ENCODE measurements at regions not wholly inside any gene's neighbourhood (a gene's known extent, or its start where the extent isn't known, plus 50 kb on each side); places are given as distances from the start of the nearest gene placed in this dataset.

GRCh38 chr19:29263305-29264135 is 50.6 kb upstream of the UQCRFS1 start:
- Histone ChIP-seq H3K9me3 (ENCODE audit: control insufficient read depth in 1 of 2, low read length in 2 of 2) (no peaks in the 10 kb centered on the region), H3K27ac (ENCODE audit: low read depth, low read length) (no peak overlapping the region), H3K4me1 (ENCODE audit: control insufficient read depth in 1 of 2, insufficient read depth in 2 of 2, low read length in 2 of 2) (no peaks in the 10 kb centered on the region), H3K4me3 (ENCODE audit: low read depth in 1 of 2, low read length in 2 of 2) (no peak overlapping the region), H3K9ac (ENCODE audit: low read depth in 1 of 2, low read length in 2 of 2) (no peak overlapping the region), H3K36me3 (ENCODE audit: control insufficient read depth in 1 of 2, insufficient read depth in 2 of 2, low read length in 2 of 2) (no peaks in the 10 kb centered on the region), H3K27me3 (ENCODE audit: control insufficient read depth in 1 of 2, insufficient read depth in 2 of 2, low read length in 2 of 2) (peaks cover 0 to 2% of the 10 kb centered on the region in 2 donors)

GRCh38 chr19:29264897-29265296 is 51.9 kb upstream of the UQCRFS1 start:
- Histone ChIP-seq H3K9me3 (ENCODE audit: control insufficient read depth in 1 of 2, low read length in 2 of 2) (no peaks in the 10 kb centered on the region), H3K27ac (ENCODE audit: low read depth, low read length) (no peak overlapping the region), H3K4me1 (ENCODE audit: control insufficient read depth in 1 of 2, insufficient read depth in 2 of 2, low read length in 2 of 2) (no peaks in the 10 kb centered on the region), H3K36me3 (ENCODE audit: control insufficient read depth in 1 of 2, insufficient read depth in 2 of 2, low read length in 2 of 2) (no peaks in the 10 kb centered on the region), H3K4me3 (ENCODE audit: low read depth in 1 of 2, low read length in 2 of 2) (no peak overlapping the region), H3K27me3 (ENCODE audit: control insufficient read depth in 1 of 2, insufficient read depth in 2 of 2, low read length in 2 of 2) (peaks cover 0 to 2% of the 10 kb centered on the region in 2 donors), H3K9ac (ENCODE audit: low read depth in 1 of 2, low read length in 2 of 2) (no peak overlapping the region)

GRCh38 chr19:29265436-29265835 is 52.5 kb upstream of the UQCRFS1 start:
- Histone ChIP-seq H3K4me3 (ENCODE audit: low read depth in 1 of 2, low read length in 2 of 2) (no peak overlapping the region), H3K36me3 (ENCODE audit: control insufficient read depth in 1 of 2, insufficient read depth in 2 of 2, low read length in 2 of 2) (no peaks in the 10 kb centered on the region), H3K9me3 (ENCODE audit: control insufficient read depth in 1 of 2, low read length in 2 of 2) (no peaks in the 10 kb centered on the region), H3K27me3 (ENCODE audit: control insufficient read depth in 1 of 2, insufficient read depth in 2 of 2, low read length in 2 of 2) (peaks cover 0 to 2% of the 10 kb centered on the region in 2 donors), H3K9ac (ENCODE audit: low read depth in 1 of 2, low read length in 2 of 2) (no peak overlapping the region), H3K27ac (ENCODE audit: low read depth, low read length) (no peak overlapping the region), H3K4me1 (ENCODE audit: control insufficient read depth in 1 of 2, insufficient read depth in 2 of 2, low read length in 2 of 2) (no peaks in the 10 kb centered on the region)

- Histone ChIP-seq H3K4me1 (ENCODE audit: control insufficient read depth in 1 of 2, insufficient read depth in 2 of 2, low read length in 2 of 2) (no peaks in the 10 kb centered on the region), H3K4me3 (ENCODE audit: low read depth in 1 of 2, low read length in 2 of 2) (no peak overlapping the region), H3K27me3 (ENCODE audit: control insufficient read depth in 1 of 2, insufficient read depth in 2 of 2, low read length in 2 of 2) (peaks cover 0 to 2% of the 10 kb centered on the region in 2 donors), H3K9ac (ENCODE audit: low read depth in 1 of 2, low read length in 2 of 2) (no peak overlapping the region), H3K9me3 (ENCODE audit: control insufficient read depth in 1 of 2, low read length in 2 of 2) (no peaks in the 10 kb centered on the region), H3K36me3 (ENCODE audit: control insufficient read depth in 1 of 2, insufficient read depth in 2 of 2, low read length in 2 of 2) (no peaks in the 10 kb centered on the region), H3K27ac (ENCODE audit: low read depth, low read length) (no peak overlapping the region)
These were observed 53.0 kb upstream of the UQCRFS1 start for GRCh38 chr19:29266001-29266400.

- Histone ChIP-seq H3K36me3 (ENCODE audit: control insufficient read depth in 1 of 2, insufficient read depth in 2 of 2, low read length in 2 of 2) (no peaks in the 10 kb centered on the region), H3K27me3 (ENCODE audit: control insufficient read depth in 1 of 2, insufficient read depth in 2 of 2, low read length in 2 of 2) (peaks cover 0 to 2% of the 10 kb centered on the region in 2 donors), H3K9ac (ENCODE audit: low read depth in 1 of 2, low read length in 2 of 2) (no peak overlapping the region), H3K27ac (ENCODE audit: low read depth, low read length) (no peak overlapping the region), H3K4me1 (ENCODE audit: control insufficient read depth in 1 of 2, insufficient read depth in 2 of 2, low read length in 2 of 2) (no peaks in the 10 kb centered on the region), H3K4me3 (ENCODE audit: low read depth in 1 of 2, low read length in 2 of 2) (no peak overlapping the region), H3K9me3 (ENCODE audit: control insufficient read depth in 1 of 2, low read length in 2 of 2) (no peaks in the 10 kb centered on the region)
These were observed 53.7 kb upstream of the UQCRFS1 start for GRCh38 chr19:29266603-29267002.

GRCh38 chr19:29267701-29268100 is 54.8 kb upstream of the UQCRFS1 start:
- no peaks in the 10 kb centered on the region for H3K36me3 ChIP-seq (ENCODE audit: control insufficient read depth in 1 of 2, insufficient read depth in 2 of 2, low read length in 2 of 2)
- H3K27me3 ChIP-seq (ENCODE audit: control insufficient read depth in 1 of 2, insufficient read depth in 2 of 2, low read length in 2 of 2) = peaks cover 0 to 2% of the 10 kb centered on the region in 2 donors
- no peak overlapping the region for H3K9ac ChIP-seq (ENCODE audit: low read depth in 1 of 2, low read length in 2 of 2)
- H3K9me3 ChIP-seq (ENCODE audit: control insufficient read depth in 1 of 2, low read length in 2 of 2) = no peaks in the 10 kb centered on the region
- H3K27ac ChIP-seq (ENCODE audit: low read depth, low read length) = no peak overlapping the region
- no peak overlapping the region for H3K4me3 ChIP-seq (ENCODE audit: low read depth in 1 of 2, low read length in 2 of 2)
- no peaks in the 10 kb centered on the region for H3K4me1 ChIP-seq (ENCODE audit: control insufficient read depth in 1 of 2, insufficient read depth in 2 of 2, low read length in 2 of 2)

GRCh38 chr19:29268103-29268502 is 55.2 kb upstream of the UQCRFS1 start:
- no peaks in the 10 kb centered on the region for H3K4me1 ChIP-seq (ENCODE audit: control insufficient read depth in 1 of 2, insufficient read depth in 2 of 2, low read length in 2 of 2)
- no peak overlapping the region for H3K9ac ChIP-seq (ENCODE audit: low read depth in 1 of 2, low read length in 2 of 2)
- H3K27me3 ChIP-seq (ENCODE audit: control insufficient read depth in 1 of 2, insufficient read depth in 2 of 2, low read length in 2 of 2) = peaks cover 0 to 2% of the 10 kb centered on the region in 2 donors
- H3K27ac ChIP-seq (ENCODE audit: low read depth, low read length) = no peak overlapping the region
- no peaks in the 10 kb centered on the region for H3K36me3 ChIP-seq (ENCODE audit: control insufficient read depth in 1 of 2, insufficient read depth in 2 of 2, low read length in 2 of 2)
- H3K4me3 ChIP-seq (ENCODE audit: low read depth in 1 of 2, low read length in 2 of 2) = no peak overlapping the region
- no peaks in the 10 kb centered on the region for H3K9me3 ChIP-seq (ENCODE audit: control insufficient read depth in 1 of 2, low read length in 2 of 2)

GRCh38 chr19:29268721-29269393 is 55.9 kb upstream of the UQCRFS1 start:
- Histone ChIP-seq H3K9me3 (ENCODE audit: control insufficient read depth in 1 of 2, low read length in 2 of 2) (no peaks in the 10 kb centered on the region), H3K27ac (ENCODE audit: low read depth, low read length) (no peak overlapping the region), H3K4me3 (ENCODE audit: low read depth in 1 of 2, low read length in 2 of 2) (no peak overlapping the region), H3K27me3 (ENCODE audit: control insufficient read depth in 1 of 2, insufficient read depth in 2 of 2, low read length in 2 of 2) (peaks cover 0 to 2% of the 10 kb centered on the region in 2 donors), H3K9ac (ENCODE audit: low read depth in 1 of 2, low read length in 2 of 2) (no peak overlapping the region), H3K36me3 (ENCODE audit: control insufficient read depth in 1 of 2, insufficient read depth in 2 of 2, low read length in 2 of 2) (no peaks in the 10 kb centered on the region), H3K4me1 (ENCODE audit: control insufficient read depth in 1 of 2, insufficient read depth in 2 of 2, low read length in 2 of 2) (no peaks in the 10 kb centered on the region)

GRCh38 chr19:29269641-29270040 is 56.7 kb upstream of the UQCRFS1 start:
- Histone ChIP-seq H3K36me3 (ENCODE audit: control insufficient read depth in 1 of 2, insufficient read depth in 2 of 2, low read length in 2 of 2) (no peaks in the 10 kb centered on the region), H3K9ac (ENCODE audit: low read depth in 1 of 2, low read length in 2 of 2) (no peak overlapping the region), H3K27me3 (ENCODE audit: control insufficient read depth in 1 of 2, insufficient read depth in 2 of 2, low read length in 2 of 2) (peaks cover 0 to under 1% of the 10 kb centered on the region in 2 donors), H3K4me1 (ENCODE audit: control insufficient read depth in 1 of 2, insufficient read depth in 2 of 2, low read length in 2 of 2) (no peaks in the 10 kb centered on the region), H3K4me3 (ENCODE audit: low read depth in 1 of 2, low read length in 2 of 2) (no peak overlapping the region), H3K27ac (ENCODE audit: low read depth, low read length) (no peak overlapping the region), H3K9me3 (ENCODE audit: control insufficient read depth in 1 of 2, low read length in 2 of 2) (no peaks in the 10 kb centered on the region)

GRCh38 chr19:29271341-29271740 is 58.4 kb upstream of the UQCRFS1 start:
- Histone ChIP-seq H3K27ac (ENCODE audit: low read depth, low read length) (no peak overlapping the region), H3K9ac (ENCODE audit: low read depth in 1 of 2, low read length in 2 of 2) (no peak overlapping the region), H3K9me3 (ENCODE audit: control insufficient read depth in 1 of 2, low read length in 2 of 2) (no peaks in the 10 kb centered on the region), H3K27me3 (ENCODE audit: control insufficient read depth in 1 of 2, insufficient read depth in 2 of 2, low read length in 2 of 2) (no peaks in the 10 kb centered on the region), H3K4me3 (ENCODE audit: low read depth in 1 of 2, low read length in 2 of 2) (no peak overlapping the region), H3K4me1 (ENCODE audit: control insufficient read depth in 1 of 2, insufficient read depth in 2 of 2, low read length in 2 of 2) (no peaks in the 10 kb centered on the region), H3K36me3 (ENCODE audit: control insufficient read depth in 1 of 2, insufficient read depth in 2 of 2, low read length in 2 of 2) (no peaks in the 10 kb centered on the region)

Data from duodenal mucosa (tissue), 2 donors.